PC-3 (cell line): ENCODE measurements at regions not wholly inside any gene's neighbourhood (a gene's known extent, or its start where the extent isn't known, plus 50 kb on each side); places are given as distances from the start of the nearest gene placed in this dataset.

Experiments
- ATAC-seq: fragments of 200-7000 bp; cut with Tn5 transposase; 2 replicates; pipeline ENCODE4 v1.9.1; 2020; ENCODE audit warnings: mild to moderate bottlenecking, moderate library complexity
- BruUV-seq: library from RNA; stranded (reverse); fragments of 400-500 nt; replicated peaks from 2 replicates; lab custom pipeline; 2021; lab: Mats Ljungman, UMichigan
- CTCF ChIA-PET: fragments of 300-600 bp; sonication (Branson Sonifier 250); formaldehyde crosslinking; loops from one replicate; lab custom pipeline; 2022; ENCODE audit warnings: antibody characterized with exemption; lab: Charles Lee
- POLR2A ChIA-PET: fragments of 300-600 bp; sonication (Branson Sonifier 250); formaldehyde crosslinking; loops from one replicate; lab custom pipeline; 2022; ENCODE audit warnings: antibody characterized with exemption; ENCODE audit not compliant: unreplicated experiment; lab: Charles Lee
- DNase-seq: peaks from one replicate; pipeline ENCODE4 v3.0.0-alpha.2; 2015
- H2AFZ ChIP-seq: fragments of 300-600 bp; sonication (generic); 2 replicates; pipeline ENCODE4 v1.6.0; 2016; ENCODE audit warnings: antibody characterized with exemption, low read length
- H3F3A ChIP-seq: fragments of 300-600 bp; sonication (generic); one replicate; pipeline ENCODE4 v1.6.0; 2017; ENCODE audit warnings: antibody characterized with exemption, low read length, control low read depth, mild to moderate bottlenecking; ENCODE audit not compliant: unreplicated experiment
- H3K27ac ChIP-seq: fragments of 300-600 bp; sonication (generic); 2 replicates; pipeline ENCODE4 v1.5.1; 2016; ENCODE audit warnings: mild to moderate bottlenecking, low read length
- H3K27me3 ChIP-seq: fragments of 300-600 bp; sonication (generic); 2 replicates; pipeline ENCODE4 v1.6.1; 2016; ENCODE audit warnings: low read length, mixed read lengths
- H3K36me3 ChIP-seq: fragments of 300-600 bp; sonication (generic); 2 replicates; pipeline ENCODE4 v1.6.1; 2016; ENCODE audit warnings: low read depth, mixed run types, low read length, mixed read lengths
- H3K4me1 ChIP-seq: fragments of 300-600 bp; sonication (generic); 2 replicates; pipeline ENCODE4 v1.5.1; 2016; ENCODE audit warnings: low read length; ENCODE audit not compliant: insufficient read depth
- H3K4me2 ChIP-seq: fragments of 300-600 bp; sonication (generic); 2 replicates; pipeline ENCODE4 v1.6.0; 2016; ENCODE audit warnings: low read length
- H3K4me3 ChIP-seq: fragments of 300-600 bp; sonication (generic); 2 replicates; pipeline ENCODE4 v1.5.1; 2016; ENCODE audit warnings: mild to moderate bottlenecking, low read length, mixed read lengths
- H3K79me2 ChIP-seq: fragments of 300-600 bp; sonication (generic); 2 replicates; pipeline ENCODE4 v1.6.1; 2017; ENCODE audit warnings: low read length, mixed read lengths
- H3K9ac ChIP-seq: fragments of 300-600 bp; sonication (generic); 2 replicates; pipeline ENCODE4 v1.6.0; 2016; ENCODE audit warnings: mild to moderate bottlenecking, low read length
- H3K9me2 ChIP-seq: fragments of 300-600 bp; sonication (generic); replicated peaks from 2 replicates; pipeline ENCODE4 v1.6.1; 2016; ENCODE audit warnings: mixed run types, low read length, mixed read lengths
- H3K9me3 ChIP-seq: fragments of 300-600 bp; sonication (generic); 2 replicates; pipeline ENCODE4 v1.6.1; 2016; ENCODE audit warnings: low read length, mixed read lengths
- H4K20me1 ChIP-seq: fragments of 300-600 bp; sonication (generic); 2 replicates; pipeline ENCODE4 v1.6.1; 2016; ENCODE audit warnings: low read length, mixed read lengths
- CTCF ChIP-seq: fragments of 300-600 bp; sonication (generic); conservative IDR thresholded peaks from 2 replicates; pipeline ENCODE4 v1.5.1; 2017; ENCODE audit warnings: antibody characterized with exemption, low read depth, mild to moderate bottlenecking, low read length
- EZH2 ChIP-seq: fragments of 300-600 bp; sonication (generic); IDR thresholded peaks from one replicate; pipeline ENCODE4 v1.6.1; 2017; ENCODE audit warnings: antibody characterized with exemption, mild to moderate bottlenecking, low read length; ENCODE audit not compliant: unreplicated experiment
- EZH2phosphoT487 ChIP-seq: fragments of 300-600 bp; sonication (generic); IDR thresholded peaks from 2 replicates; pipeline ENCODE4 v1.6.1; 2018; ENCODE audit warnings: mild to moderate bottlenecking, antibody characterized with exemption, low read length, borderline replicate concordance
- intact Hi-C: fragments of 100-400 bp; cut with micrococcal nuclease; formaldehyde crosslinking; loops from 2 replicates; pipeline ENCODE4 v1.9.0; 2023

GRCh38 chr12:94020335-94020734 is 128.0 kb upstream of the PLXNC1 start:
- Histone ChIP-seq H3K4me3 (no peak overlapping the region), H3K9me2 (no peaks in the 10 kb centered on the region)

GRCh38 chr12:94023879-94024278 is 124.5 kb upstream of the PLXNC1 start:
- H3K9me3 ChIP-seq, result no peaks in the 10 kb centered on the region
- H3K4me2 ChIP-seq, result no peak overlapping the region
- intact Hi-C loops, result no loop called here
- no peak for TF ChIP-seq CTCF
- TF ChIP-seq EZH2, result no peak
- no peak for TF ChIP-seq EZH2phosphoT487
- no peak overlapping the region for H3K9ac ChIP-seq
- no peak overlapping the region for H3K4me3 ChIP-seq
- no peaks in the 10 kb centered on the region for H3K27me3 ChIP-seq
- no peaks in the 10 kb centered on the region for H3K9me2 ChIP-seq
- BruUV-seq, result no TSS peak
- no peaks in the 10 kb centered on the region for H4K20me1 ChIP-seq
- ChIA-PET CTCF (no interaction called here), POLR2A (no interaction called here)
- DNase-seq (no peak), ATAC-seq (no peak)
- no peaks in the 10 kb centered on the region for H3K4me1 ChIP-seq
- no peak overlapping the region for H2AFZ ChIP-seq
- no peaks in the 10 kb centered on the region for H3F3A ChIP-seq
- no peak overlapping the region for H3K27ac ChIP-seq
- H3K79me2 ChIP-seq, result no peaks in the 10 kb centered on the region
- no peaks in the 10 kb centered on the region for H3K36me3 ChIP-seq

More at GRCh38 chr12:94020335-94020734, 128.0 kb upstream of the PLXNC1 start:
- CTCF ChIA-PET, result no interaction called here
- ATAC-seq (no peak), DNase-seq (no peak)
- H3K4me1 ChIP-seq, result no peaks in the 10 kb centered on the region
- no peak for TF ChIP-seq EZH2
- no peak for TF ChIP-seq EZH2phosphoT487
- no peak for TF ChIP-seq CTCF
- no peaks in the 10 kb centered on the region for H3F3A ChIP-seq
- no peak overlapping the region for H2AFZ ChIP-seq
- no TSS peak for BruUV-seq
- no peaks in the 10 kb centered on the region for H3K79me2 ChIP-seq
- H3K36me3 ChIP-seq, result no peaks in the 10 kb centered on the region
- intact Hi-C loops, result no loop called here
- no peak overlapping the region for H3K4me2 ChIP-seq
- H3K27me3 ChIP-seq, result no peaks in the 10 kb centered on the region
- H3K9ac ChIP-seq, result no peak overlapping the region
- H4K20me1 ChIP-seq, result no peaks in the 10 kb centered on the region
- H3K27ac ChIP-seq, result no peak overlapping the region
- POLR2A ChIA-PET, result no interaction called here
- H3K9me3 ChIP-seq, result peaks cover 11% of the 10 kb centered on the region; the same call in 1 of the 2 replicates

GRCh38 chr12:94025068-94025467 is 123.3 kb upstream of the PLXNC1 start:
- Histone ChIP-seq H3K9me2 (no peaks in the 10 kb centered on the region), H3K27me3 (no peaks in the 10 kb centered on the region), H3K36me3 (no peaks in the 10 kb centered on the region), H3K79me2 (no peaks in the 10 kb centered on the region), H3K9me3 (no peaks in the 10 kb centered on the region), H3K4me1 (no peaks in the 10 kb centered on the region), H3F3A (no peaks in the 10 kb centered on the region), H3K4me2 (no peak overlapping the region), H3K27ac (no peak overlapping the region), H4K20me1 (no peaks in the 10 kb centered on the region), H3K9ac (no peak overlapping the region), H3K4me3 (no peak overlapping the region), H2AFZ (no peak overlapping the region)
- ChIA-PET POLR2A (no interaction called here), CTCF (no interaction called here)
- TF ChIP-seq CTCF (no peak), EZH2phosphoT487 (no peak), EZH2 (no peak)
- ATAC-seq (no peak), DNase-seq (no peak)
- intact Hi-C loops, result no loop called here
- no TSS peak for BruUV-seq
